HCT116 (cell line): ENCODE measurements at regions not wholly inside any gene's neighbourhood (a gene's known extent, or its start where the extent isn't known, plus 50 kb on each side); places are given as distances from the start of the nearest gene placed in this dataset.

Experiments
- ATF3 ChIP-seq: IDR thresholded peaks from 2 replicates; pipeline ENCODE4 v1.6.1; 2012
- CTCF ChIP-seq, 3 experiments: fragments of 200-600 bp in 1 of 3; sonication (generic) in 1 of 3; IDR thresholded peaks in 2 of 3; conservative IDR thresholded peaks in 1 of 3; 2 replicates each; pipeline ENCODE4 v1.5.1; 2012 to 2017; ENCODE audit warnings: low read depth in 2 of 3, low read length in 2 of 3, antibody characterized with exemption in 1 of 3, borderline replicate concordance in 1 of 3, control low read depth in 1 of 3, mild to moderate bottlenecking in 1 of 3, mixed read lengths in 1 of 3, mixed run types in 1 of 3, moderate library complexity in 1 of 3; ENCODE audit not compliant: insufficient read depth in 1 of 3
- POLR2AphosphoS5 ChIP-seq: IDR thresholded peaks from 2 replicates; pipeline ENCODE4 v1.6.1; 2011; ENCODE audit warnings: mild to moderate bottlenecking, low read depth, low read length, moderate library complexity
- SIN3A ChIP-seq: IDR thresholded peaks from 2 replicates; pipeline ENCODE4 v1.6.1; 2012; ENCODE audit warnings: low read depth

GRCh38 chr5:165805756-165806155, 2300.3 kb downstream of the MAT2B start:
- TF ChIP-seq POLR2AphosphoS5 (no peak), CTCF (IDR thresholded peaks at IDR 0.05 in 2 of 3, conservative IDR thresholded peaks at IDR 0.05 in 1 of 3; ENCODE audit: borderline replicate concordance in 1 of 3, insufficient read depth in 1 of 3, low read depth in 2 of 3, low read length in 2 of 3) (no peak), ATF3 (no peak), SIN3A (no peak)
